Activated CD8-positive, alpha-beta memory T cell treated with anti-CD3 and anti-CD28 coated beads, Interleukin-2, amount 10 ng/mL, durations not matched to agents 7 days and 5 days (primary cell): ENCODE measurements at regions not wholly inside any gene's neighbourhood (a gene's known extent, or its start where the extent isn't known, plus 50 kb on each side); places are given as distances from the start of the nearest gene placed in this dataset.
"Not testable (repeated sequence)": the region's sequence is repeated elsewhere in the genome, so short reads cannot be mapped to it uniquely, and the experiment has no call there.

Experiments
- ATAC-seq: fragments of 150-1000 bp; cut with Tn5 transposase; one replicate; pipeline ENCODE4 v1.10.0; 2021; ENCODE audit warnings: moderate library complexity
- CTCF ChIA-PET: fragments of 350-600 bp; sonication (Branson Sonifier 250); formaldehyde crosslinking; loops from one replicate; lab custom pipeline; 2021; ENCODE audit warnings: antibody characterized with exemption; lab: Charles Lee
- DNase-seq: peaks from one replicate; pipeline ENCODE4 v3.0.0-alpha.2; 2020
- H3K27ac Mint-ChIP-seq: one replicate; pipeline ENCODE4 v1.8.0; 2021; ENCODE audit warnings: mild to moderate bottlenecking, mixed read lengths
- H3K27me3 Mint-ChIP-seq: one replicate; pipeline ENCODE4 v1.8.0; 2021; ENCODE audit warnings: mixed read lengths
- H3K36me3 Mint-ChIP-seq: one replicate; pipeline ENCODE4 v1.8.0; 2021; ENCODE audit warnings: mild to moderate bottlenecking, mixed read lengths
- H3K4me1 Mint-ChIP-seq: one replicate; pipeline ENCODE4 v1.8.0; 2021; ENCODE audit warnings: mixed read lengths
- H3K4me3 Mint-ChIP-seq: one replicate; pipeline ENCODE4 v1.8.0; 2021; ENCODE audit warnings: mild to moderate bottlenecking, moderate library complexity, mixed read lengths
- H3K9me3 Mint-ChIP-seq: one replicate; pipeline ENCODE4 v1.8.0; 2022; ENCODE audit warnings: low read depth, mixed read lengths

GRCh38 chr11:45000918-45001317, 50.2 kb upstream of the TP53I11 start:
- no peaks in the 10 kb centered on the region for H3K9me3 Mint-ChIP-seq
- no peak overlapping the region for H3K27ac Mint-ChIP-seq
- peaks cover 8% of the 10 kb centered on the region for H3K27me3 Mint-ChIP-seq
- H3K4me3 Mint-ChIP-seq: no peak overlapping the region
- no peaks in the 10 kb centered on the region for H3K4me1 Mint-ChIP-seq
- no peaks in the 10 kb centered on the region for H3K36me3 Mint-ChIP-seq
- DNase-seq: no peak
- CTCF ChIA-PET: interaction anchor here (1.8 kb wide), 1 partner anchor 65 kb away, joined by 5 read pairs; no protein-coding TSS in a partner anchor
- no peak for ATAC-seq

- Mint-ChIP-seq H3K27me3 (peaks cover 10% of the 10 kb centered on the region), H3K4me3 (no peak overlapping the region), H3K27ac (no peak overlapping the region), H3K36me3 (no peaks in the 10 kb centered on the region), H3K4me1 (no peaks in the 10 kb centered on the region), H3K9me3 (no peaks in the 10 kb centered on the region)
- ATAC-seq (no peak), DNase-seq (no peak)
- CTCF ChIA-PET: interaction anchor here (1.0 to 1.8 kb wide), 2 partner anchors 65 to 74 kb away, joined by 3 to 5 read pairs; no protein-coding TSS in a partner anchor
Observed at GRCh38 chr11:45001466-45002165, 50.9 kb upstream of the TP53I11 start.

DNA sequence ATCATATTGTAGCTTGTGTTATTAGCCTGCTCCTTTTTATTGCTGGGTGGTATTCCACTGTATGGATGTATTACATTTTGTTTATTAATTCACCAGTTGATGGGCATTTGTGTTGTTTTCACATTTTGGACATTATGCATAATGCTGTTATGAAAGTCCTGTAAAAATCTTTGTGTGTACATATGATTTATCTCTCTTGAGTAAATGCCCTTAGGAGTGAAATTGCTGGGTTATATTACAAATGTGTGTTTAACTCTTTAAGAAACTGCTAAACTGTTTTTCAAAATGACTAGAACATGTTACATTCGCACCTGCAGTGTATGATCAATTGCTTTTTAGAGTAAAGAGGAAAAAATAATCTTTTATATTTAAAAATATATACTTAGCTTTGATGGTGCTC, 54.4 kb upstream of the TP53I11 start:
- Mint-ChIP-seq H3K4me1 (peaks cover 2% of the 10 kb centered on the region), H3K27me3 (peaks cover 22% of the 10 kb centered on the region), H3K27ac (no peak overlapping the region), H3K9me3 (no peaks in the 10 kb centered on the region), H3K4me3 (no peak overlapping the region), H3K36me3 (no peaks in the 10 kb centered on the region)
- DNase-seq: no peak
- CTCF ChIA-PET: interaction anchor here (1.4 kb wide), 1 partner anchor 99 kb away, joined by 3 read pairs; no protein-coding TSS in a partner anchor
- ATAC-seq: no peak

DNA sequence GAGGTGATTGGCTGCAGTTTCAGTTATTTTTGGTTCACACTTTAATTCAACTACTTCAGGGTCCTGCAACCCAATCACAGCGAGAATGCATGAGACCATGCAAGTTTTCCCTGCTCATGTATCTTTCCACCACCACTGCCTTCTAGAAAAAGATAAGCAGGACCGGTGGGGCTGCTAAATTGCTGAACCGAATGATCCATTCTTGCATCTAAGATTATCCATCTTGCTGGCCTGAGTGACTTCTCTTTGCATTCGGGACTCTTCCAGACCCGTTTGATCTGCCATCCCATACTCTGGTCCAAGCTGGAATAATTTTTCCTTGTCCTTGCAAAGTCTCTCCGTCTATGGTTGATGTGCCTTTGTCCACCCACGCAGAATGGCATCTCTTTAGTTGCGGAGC, 56.3 kb upstream of the TP53I11 start:
- DNase-seq (no peak), ATAC-seq (no peak)
- Mint-ChIP-seq H3K4me3 (no peak overlapping the region), H3K36me3 (no peaks in the 10 kb centered on the region), H3K9me3 (no peaks in the 10 kb centered on the region), H3K27me3 (peaks cover 22% of the 10 kb centered on the region), H3K27ac (no peak overlapping the region), H3K4me1 (peaks cover 2% of the 10 kb centered on the region)
- CTCF ChIA-PET: interaction anchor here (1.0 kb wide), 1 partner anchor 98 kb away, joined by 4 read pairs; no protein-coding TSS in a partner anchor

DNA sequence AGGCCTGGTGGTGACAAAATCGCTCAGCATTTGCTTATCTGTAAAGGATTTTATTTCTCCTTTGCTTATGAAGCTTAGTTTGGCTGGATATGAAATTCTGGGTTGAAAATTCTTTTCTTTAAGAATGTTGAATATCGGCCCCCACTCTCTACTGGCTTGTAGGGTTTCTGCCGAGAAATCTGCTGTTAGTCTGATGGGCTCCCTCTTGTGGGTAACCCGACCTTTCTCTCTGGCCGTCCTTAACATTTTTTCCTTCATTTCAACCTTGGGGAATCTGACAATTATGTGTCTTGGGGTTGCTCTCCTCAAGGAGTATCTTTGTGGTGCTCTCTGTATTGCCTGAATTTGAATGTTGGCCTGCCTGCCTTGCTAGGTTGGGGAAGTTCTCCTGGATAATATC, 65.3 kb upstream of the TP53I11 start:
- ATAC-seq, H3K27ac Mint-ChIP-seq, DNase-seq, H3K4me1 Mint-ChIP-seq, H3K36me3 Mint-ChIP-seq, H3K4me3 Mint-ChIP-seq, H3K9me3 Mint-ChIP-seq: not testable (repeated sequence)
- H3K27me3 Mint-ChIP-seq: peaks cover 37% of the 10 kb centered on the region
- CTCF ChIA-PET: interaction anchor here (1.4 kb wide), 1 partner anchor 88 kb away, joined by 4 read pairs; no protein-coding TSS in a partner anchor

DNA sequence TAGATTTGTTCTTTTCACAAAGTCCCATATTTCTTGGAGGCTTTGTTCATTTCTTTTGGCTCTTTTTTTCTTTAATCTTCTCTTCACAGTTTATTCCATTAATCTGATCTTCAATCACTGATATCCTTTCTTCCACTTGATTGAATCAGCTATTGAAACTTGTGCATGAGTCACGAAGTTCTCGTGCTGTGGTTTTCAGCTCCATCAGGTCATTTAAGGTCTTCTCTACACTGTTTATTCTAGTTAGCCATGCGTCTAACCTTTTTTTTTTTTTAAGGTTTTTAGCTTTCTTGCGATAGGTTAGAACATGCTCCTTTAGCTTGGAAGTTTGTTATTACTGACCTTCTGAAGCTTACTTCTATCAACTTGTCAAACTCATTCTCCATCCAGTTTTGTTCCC, 65.8 kb upstream of the TP53I11 start:
- not testable (repeated sequence) for H3K27ac Mint-ChIP-seq
- CTCF ChIA-PET: interaction anchor here (1.4 kb wide), 1 partner anchor 88 kb away, joined by 4 read pairs; no protein-coding TSS in a partner anchor

GRCh38 chr11:45017329-45017728, 66.6 kb upstream of the TP53I11 start:
- no peak for ATAC-seq
- DNase-seq: no peak
- Mint-ChIP-seq H3K4me1 (peaks cover 7% of the 10 kb centered on the region), H3K27me3 (peaks cover 37% of the 10 kb centered on the region), H3K36me3 (no peaks in the 10 kb centered on the region), H3K4me3 (no peak overlapping the region), H3K9me3 (peaks cover 5% of the 10 kb centered on the region), H3K27ac (no peak overlapping the region)
- CTCF ChIA-PET: interaction anchor here (0.6 to 1.4 kb wide), 2 partner anchors 41 to 89 kb away, joined by 3 to 4 read pairs; no protein-coding TSS in a partner anchor

More for the DNA sequence above, 65.8 kb upstream of the TP53I11 start:
- H3K36me3 Mint-ChIP-seq, ATAC-seq, DNase-seq, H3K4me1 Mint-ChIP-seq, H3K4me3 Mint-ChIP-seq, H3K9me3 Mint-ChIP-seq: not testable (repeated sequence)
- H3K27me3 Mint-ChIP-seq: peaks cover 37% of the 10 kb centered on the region

DNA sequence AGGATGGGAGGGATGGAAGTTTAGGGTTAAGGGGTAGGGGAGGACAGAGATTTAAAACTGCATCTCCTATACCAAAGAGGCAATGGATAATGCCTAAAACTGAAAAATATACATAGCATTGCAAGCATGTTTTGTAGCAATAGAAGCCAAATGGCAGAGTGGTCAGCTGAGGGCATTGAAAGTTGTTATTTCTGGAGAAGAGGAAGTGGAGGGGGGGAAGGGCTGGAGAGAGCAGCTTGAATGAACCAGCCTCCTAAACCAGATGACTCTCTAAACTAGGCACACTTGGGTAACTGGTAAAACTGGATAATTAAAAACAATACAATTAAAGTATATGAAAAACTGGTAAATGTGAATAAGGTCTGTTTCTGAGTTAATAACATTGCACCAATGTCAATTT, 70.3 kb upstream of the TP53I11 start:
- peaks cover 7% of the 10 kb centered on the region for H3K4me1 Mint-ChIP-seq
- no peak overlapping the region for H3K27ac Mint-ChIP-seq

DNA sequence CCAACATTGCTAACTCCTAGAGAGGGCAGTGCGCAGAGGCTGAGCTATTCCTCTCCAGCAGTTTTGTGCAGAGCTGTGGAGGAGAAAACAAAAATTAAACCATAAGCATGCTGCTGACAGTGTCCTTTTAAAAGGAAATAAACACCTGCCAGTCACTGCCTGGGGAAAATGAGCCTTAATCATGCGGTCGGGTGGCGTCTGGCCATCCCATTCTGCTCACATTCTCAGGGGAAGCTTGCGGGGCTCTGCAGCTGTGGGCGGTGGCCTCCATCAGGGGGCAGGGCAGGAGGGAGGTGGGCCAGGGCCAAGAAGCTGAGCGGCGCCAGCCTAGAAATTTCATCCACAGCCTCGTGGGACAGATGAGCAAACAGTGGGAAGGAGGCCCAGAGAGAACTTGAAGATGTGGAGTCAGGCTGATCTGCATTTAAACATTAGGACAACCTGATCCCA, 71.0 kb upstream of the TP53I11 start:
- H3K4me3 Mint-ChIP-seq: no peak overlapping the region
- ATAC-seq (no peak), DNase-seq (no peak)
- no peak overlapping the region for H3K27ac Mint-ChIP-seq
- CTCF ChIA-PET: no interaction called here
- H3K27me3 Mint-ChIP-seq: peaks cover 14% of the 10 kb centered on the region
- peaks cover 8% of the 10 kb centered on the region for H3K4me1 Mint-ChIP-seq
- no peaks in the 10 kb centered on the region for H3K9me3 Mint-ChIP-seq
- no peaks in the 10 kb centered on the region for H3K36me3 Mint-ChIP-seq

More for the DNA sequence above, 70.3 kb upstream of the TP53I11 start:
- DNase-seq: no peak
- CTCF ChIA-PET: no interaction called here
- Mint-ChIP-seq H3K27me3 (peaks cover 18% of the 10 kb centered on the region), H3K36me3 (no peaks in the 10 kb centered on the region), H3K4me3 (no peak overlapping the region), H3K9me3 (no peaks in the 10 kb centered on the region)
- ATAC-seq: no peak

GRCh38 chr11:45022294-45023064, 71.8 kb upstream of the TP53I11 start:
- H3K36me3 Mint-ChIP-seq: no peaks in the 10 kb centered on the region
- no peak for DNase-seq
- no peak for ATAC-seq
- H3K4me3 Mint-ChIP-seq: no peak overlapping the region
- no peak overlapping the region for H3K27ac Mint-ChIP-seq
- CTCF ChIA-PET: interaction anchor here (1.0 kb wide), 1 partner anchor 95 kb away, joined by 3 read pairs; no protein-coding TSS in a partner anchor
- peaks cover 8% of the 10 kb centered on the region for H3K4me1 Mint-ChIP-seq
- peaks cover 14% of the 10 kb centered on the region for H3K27me3 Mint-ChIP-seq
- no peaks in the 10 kb centered on the region for H3K9me3 Mint-ChIP-seq

- no peak for DNase-seq
- no peak for ATAC-seq
- no peaks in the 10 kb centered on the region for H3K36me3 Mint-ChIP-seq
- H3K27me3 Mint-ChIP-seq: peaks cover 14% of the 10 kb centered on the region
- no peaks in the 10 kb centered on the region for H3K9me3 Mint-ChIP-seq
- no peak overlapping the region for H3K4me3 Mint-ChIP-seq
- H3K4me1 Mint-ChIP-seq: peaks cover 8% of the 10 kb centered on the region
- CTCF ChIA-PET: interaction anchor here (1.0 kb wide), 1 partner anchor 96 kb away, joined by 3 read pairs; no protein-coding TSS in a partner anchor
- H3K27ac Mint-ChIP-seq: no peak overlapping the region
Observed at GRCh38 chr11:45023065-45023365, 72.3 kb upstream of the TP53I11 start.

GRCh38 chr11:45024316-45024715, 73.6 kb upstream of the TP53I11 start:
- CTCF ChIA-PET: interaction anchor here (1.9 kb wide), 1 partner anchor 88 kb away, joined by 4 read pairs; no protein-coding TSS in a partner anchor
- Mint-ChIP-seq H3K4me1 (peaks cover 8% of the 10 kb centered on the region), H3K9me3 (no peaks in the 10 kb centered on the region), H3K27me3 (peaks cover 14% of the 10 kb centered on the region), H3K27ac (no peak overlapping the region), H3K4me3 (no peak overlapping the region), H3K36me3 (no peaks in the 10 kb centered on the region)
- ATAC-seq (no peak), DNase-seq (no peak)

GRCh38 chr11:45024846-45025588, 74.3 kb upstream of the TP53I11 start:
- Mint-ChIP-seq H3K27me3 (peaks cover 9% of the 10 kb centered on the region), H3K36me3 (no peaks in the 10 kb centered on the region), H3K9me3 (no peaks in the 10 kb centered on the region), H3K4me1 (peaks cover 8% of the 10 kb centered on the region), H3K27ac (no peak overlapping the region), H3K4me3 (no peak overlapping the region)
- ATAC-seq (no peak), DNase-seq (no peak)
- CTCF ChIA-PET: interaction anchor here (1.3 to 1.9 kb wide), 2 partner anchors 55 to 89 kb away, joined by 3 to 4 read pairs; no protein-coding TSS in a partner anchor
